Dermis blood vessel endothelial cell (primary cell): ENCODE measurements at regions not wholly inside any gene's neighbourhood (a gene's known extent, or its start where the extent isn't known, plus 50 kb on each side); places are given as distances from the start of the nearest gene placed in this dataset.

ENCODE experiments used
- DNase-seq: peaks from one replicate; pipeline ENCODE4 v3.0.0; 2010

DNA sequence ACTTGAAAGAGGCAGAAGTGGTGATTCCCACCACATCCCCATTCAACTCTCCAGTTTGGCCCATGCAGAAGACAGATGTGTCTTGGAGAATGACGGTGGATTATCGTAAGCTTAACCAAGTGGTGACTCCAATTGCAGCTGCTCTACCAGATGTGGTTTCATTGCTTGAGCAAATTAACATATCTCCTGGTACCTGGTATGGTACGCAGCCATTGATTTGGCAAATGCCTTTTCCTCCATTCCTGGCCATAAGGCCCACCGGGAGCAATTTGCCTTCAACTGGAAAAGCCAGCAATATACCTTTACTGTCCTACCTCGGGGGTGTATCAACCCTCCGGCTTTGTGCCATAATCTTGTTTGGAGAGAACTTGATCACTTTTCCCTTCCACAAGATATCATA lies 411.5 kb upstream of the SMIM21 start:
- DNase-seq = no peak

- no peak for DNase-seq
These were observed 409.8 kb upstream of the SMIM21 start for GRCh38 chr18:75837316-75837715.

- DNase-seq = no peak
These were observed 409.0 kb upstream of the SMIM21 start for GRCh38 chr18:75836516-75836915.

DNA sequence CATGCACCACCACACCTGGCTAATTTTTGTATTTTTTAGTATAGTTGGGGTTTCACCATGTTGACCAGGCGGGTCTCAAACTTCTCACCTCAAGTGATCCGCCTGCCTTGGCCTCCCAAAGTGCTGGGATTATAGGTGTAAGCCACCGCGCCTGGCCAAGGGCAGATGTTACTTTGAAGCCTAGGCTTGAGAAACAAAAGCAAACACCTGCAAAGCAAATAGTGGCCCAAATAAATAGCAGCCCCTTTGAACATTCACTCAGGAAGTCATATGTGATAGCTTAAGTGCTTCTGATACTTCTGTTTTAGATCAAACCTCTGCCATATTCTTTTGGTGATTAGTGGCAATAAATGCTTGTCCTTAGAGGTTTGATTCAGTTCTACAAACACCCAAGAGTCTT lies 404.5 kb upstream of the SMIM21 start:
- DNase-seq = no peak

DNA sequence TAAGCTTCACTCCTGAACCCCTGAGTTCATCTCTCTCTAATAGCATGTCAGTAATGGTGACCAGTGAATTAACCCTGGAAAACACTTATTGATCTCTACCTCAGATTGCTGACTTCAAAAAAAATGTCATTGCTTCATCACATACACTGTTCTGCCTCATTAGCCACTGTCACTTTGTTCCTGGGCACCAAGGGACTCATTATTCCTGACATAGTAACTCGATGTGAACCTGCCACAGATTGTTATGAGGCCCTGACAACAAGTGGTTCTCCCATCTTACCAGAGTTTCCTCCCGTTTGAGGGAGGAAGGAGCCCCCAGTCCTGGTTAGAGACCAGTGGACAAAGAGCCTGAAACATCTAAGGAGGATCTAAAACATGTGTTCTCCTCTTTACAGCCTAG lies 403.3 kb upstream of the SMIM21 start:
- DNase-seq = no peak

GRCh38 chr18:75829091-75829490 lies 401.6 kb upstream of the SMIM21 start:
- DNase-seq = no peak

DNA sequence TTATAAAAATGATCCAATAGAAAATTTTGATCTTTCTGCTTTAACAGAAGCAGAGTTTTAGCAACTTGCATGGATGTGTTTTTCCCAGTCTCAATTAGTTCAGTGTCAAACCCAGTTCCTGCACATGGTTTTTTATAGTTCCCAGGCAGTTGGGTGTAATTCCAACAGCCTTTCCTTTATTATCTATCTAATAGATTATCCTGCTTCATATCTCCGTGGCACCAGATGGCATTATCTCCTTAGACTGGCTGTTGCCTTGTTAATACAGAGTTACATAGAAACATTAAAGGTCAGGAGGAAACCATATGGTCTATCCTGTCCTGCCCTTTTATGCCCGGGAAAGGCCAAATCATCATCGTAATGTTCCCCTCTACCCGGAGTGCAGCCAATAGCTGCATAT lies 400.9 kb upstream of the SMIM21 start:
- DNase-seq = no peak

- no peak for DNase-seq
These were observed 400.3 kb upstream of the SMIM21 start for GRCh38 chr18:75827751-75828287.

GRCh38 chr18:75824661-75825060 lies 397.2 kb upstream of the SMIM21 start:
- DNase-seq = no peak

GRCh38 chr18:75823471-75823870 lies 396.0 kb upstream of the SMIM21 start:
- no peak for DNase-seq

DNA sequence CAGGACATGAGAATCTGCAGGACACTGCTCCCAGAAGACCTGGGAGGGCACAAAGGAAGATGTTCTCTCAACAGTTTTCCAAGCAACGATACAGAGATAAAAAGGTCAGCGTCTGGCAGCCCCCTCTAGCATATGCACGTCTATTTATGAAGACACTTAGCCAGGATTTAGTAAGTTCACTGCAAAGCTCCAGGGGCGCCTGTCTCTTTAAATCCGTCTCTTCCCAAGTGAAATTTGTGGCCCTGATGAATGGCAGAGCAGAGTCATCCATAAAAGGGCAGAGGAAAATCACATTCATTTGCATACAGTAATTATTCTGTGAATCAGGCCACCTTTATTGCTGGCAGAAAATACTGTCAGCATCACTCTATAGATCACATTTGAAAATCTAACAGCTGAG lies 390.9 kb upstream of the SMIM21 start:
- DNase-seq = no peak

DNA sequence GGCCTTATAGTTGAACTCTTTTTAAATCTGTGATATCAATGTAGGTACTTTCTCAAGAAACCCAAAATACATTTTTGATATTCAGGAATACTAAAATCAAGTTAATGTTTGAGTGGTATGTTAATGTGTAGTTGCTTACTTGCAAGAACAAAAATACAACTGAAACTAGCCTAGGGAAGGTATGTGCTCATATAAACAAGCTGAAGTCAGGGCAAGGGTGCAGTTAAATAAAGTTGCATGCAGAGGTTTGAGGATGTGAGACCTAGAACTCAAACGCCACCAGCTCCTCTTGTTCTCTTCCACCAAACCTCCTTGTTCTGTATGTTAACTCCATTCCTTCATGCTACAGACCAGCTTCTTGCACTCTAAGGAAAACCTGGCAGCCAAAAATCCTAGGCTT lies 388.3 kb upstream of the SMIM21 start:
- no peak for DNase-seq

GRCh38 chr18:75812761-75813160 lies 385.3 kb upstream of the SMIM21 start:
- no peak for DNase-seq

DNA sequence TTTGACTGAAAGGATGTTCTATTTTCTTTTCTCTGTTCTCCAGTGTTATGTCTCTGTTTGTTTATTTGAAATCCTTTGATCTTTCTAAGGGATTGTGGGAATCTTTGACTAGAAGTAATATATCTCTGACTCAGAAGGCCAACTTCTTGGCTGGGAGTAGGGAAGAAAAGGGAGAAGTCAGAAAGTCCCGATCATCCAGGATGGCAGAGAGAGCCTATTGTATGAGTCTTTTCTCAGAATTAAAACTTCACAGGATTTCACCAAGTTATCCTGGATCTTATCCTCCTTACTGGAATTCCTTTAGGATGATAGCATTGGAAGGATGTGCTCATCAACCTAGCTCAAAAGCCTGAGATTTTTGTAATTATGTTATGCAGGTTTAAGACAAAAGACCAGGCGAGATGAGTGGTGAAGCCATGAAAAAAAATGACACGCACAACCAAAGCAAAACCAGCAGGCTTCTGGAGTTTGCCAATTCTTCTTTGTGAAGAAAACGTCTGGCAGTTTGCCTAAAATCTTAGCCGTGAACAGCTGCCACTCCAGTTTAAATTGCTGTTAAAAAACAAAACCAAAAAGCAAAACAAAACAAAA lies 383.6 kb upstream of the SMIM21 start:
- DNase-seq = no peak

- DNase-seq = no peak
These were observed 383.0 kb upstream of the SMIM21 start for GRCh38 chr18:75810516-75810915.

DNA sequence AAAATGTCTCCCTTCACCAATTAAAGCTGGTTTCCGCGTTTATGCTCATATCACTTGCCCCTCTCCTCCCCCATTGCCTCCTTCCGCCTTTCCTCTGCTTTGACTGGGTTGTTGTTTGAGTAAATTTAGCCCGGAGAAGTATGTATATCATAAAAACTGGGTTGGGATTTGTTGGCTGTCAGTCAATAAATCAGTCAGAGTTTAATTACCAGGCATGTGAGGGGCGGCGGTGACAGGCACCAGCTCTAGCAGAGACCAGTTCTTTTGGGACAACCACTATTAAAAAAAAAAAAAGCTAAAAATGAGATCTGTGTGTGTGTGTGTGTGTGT lies 382.4 kb upstream of the SMIM21 start:
- no peak for DNase-seq

- DNase-seq = no peak
These were observed 381.8 kb upstream of the SMIM21 start for GRCh38 chr18:75809151-75809925.

DNA sequence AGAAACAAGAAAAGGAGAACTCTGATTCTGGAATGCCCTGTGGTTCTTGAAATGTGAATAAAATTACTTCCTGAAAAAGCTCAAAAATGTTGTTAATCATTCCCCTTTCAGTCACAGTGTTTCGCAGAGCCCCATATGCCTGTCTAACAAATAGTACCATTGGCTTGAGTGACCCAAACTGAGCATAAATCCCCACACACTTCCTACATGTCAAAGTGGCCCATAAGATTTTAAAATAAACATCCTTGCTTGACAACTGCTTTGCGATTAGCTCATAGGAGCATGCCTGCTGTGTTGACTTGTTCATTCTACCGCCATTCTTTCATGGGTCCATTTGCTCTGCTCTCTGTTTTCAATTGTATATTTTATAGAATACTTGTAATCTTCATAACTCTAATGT lies 377.8 kb upstream of the SMIM21 start:
- DNase-seq = no peak

DNA sequence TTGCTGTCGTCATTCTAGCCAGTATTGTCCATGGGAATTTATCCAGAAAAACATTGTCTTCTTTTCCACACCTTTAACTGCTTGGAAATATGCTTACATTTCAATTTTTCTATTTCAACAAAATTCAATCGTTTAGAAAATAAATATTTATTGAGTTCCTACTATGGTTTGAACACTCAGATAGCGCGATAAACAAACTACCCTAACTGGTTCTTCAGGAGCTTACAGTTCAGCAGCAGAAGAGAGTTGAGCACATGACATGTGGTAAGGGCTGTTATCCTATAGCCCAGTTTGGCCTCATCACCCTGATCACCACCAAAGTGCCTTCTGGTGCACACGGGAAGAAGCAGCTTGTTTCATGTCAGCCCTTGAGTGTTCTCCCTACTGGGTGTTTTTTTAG lies 375.2 kb upstream of the SMIM21 start:
- DNase-seq = no peak

GRCh38 chr18:75801178-75801577 lies 373.7 kb upstream of the SMIM21 start:
- no peak for DNase-seq

GRCh38 chr18:75800331-75800648 lies 372.8 kb upstream of the SMIM21 start:
- DNase-seq = no peak

DNA sequence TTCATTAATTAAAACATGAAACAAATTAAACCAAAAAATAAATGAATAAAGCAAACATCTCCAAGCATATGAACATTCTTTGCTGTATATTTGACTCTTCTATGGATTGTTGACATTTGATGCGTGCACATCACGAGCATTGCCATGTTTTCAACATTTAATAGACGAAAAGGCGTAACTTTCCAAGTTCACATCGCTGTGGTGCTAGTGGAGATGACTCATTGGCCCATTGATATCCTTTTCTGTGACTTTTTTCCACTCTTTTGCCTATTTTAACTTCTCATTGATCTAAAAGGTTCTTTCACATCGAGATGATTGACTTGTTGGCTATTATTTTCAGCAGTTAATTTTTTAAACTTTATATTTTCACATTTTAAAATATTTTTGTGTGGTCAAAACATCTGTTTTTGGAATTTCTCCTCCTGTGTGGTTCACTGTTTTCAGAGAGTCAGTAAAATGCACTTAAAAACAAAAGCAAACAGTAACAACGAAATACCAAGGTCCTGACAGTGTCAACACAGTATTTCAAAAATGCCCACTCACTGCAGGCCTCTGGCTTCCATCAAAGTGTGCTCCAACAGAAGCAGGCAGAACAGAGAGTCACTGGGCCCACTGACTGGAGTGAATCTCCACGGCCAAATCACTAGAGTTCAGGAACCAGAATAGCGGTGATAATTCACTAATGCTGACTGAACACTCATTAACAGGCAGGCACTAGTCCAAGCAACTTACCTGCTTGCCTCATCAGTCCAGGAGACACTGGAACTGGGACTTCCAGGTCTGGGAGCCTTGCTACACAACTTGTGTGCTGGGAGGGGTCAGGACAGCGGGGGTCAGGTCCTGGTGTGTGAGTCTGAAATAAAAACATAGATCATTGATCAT lies 372.2 kb upstream of the SMIM21 start:
- no peak for DNase-seq

DNA sequence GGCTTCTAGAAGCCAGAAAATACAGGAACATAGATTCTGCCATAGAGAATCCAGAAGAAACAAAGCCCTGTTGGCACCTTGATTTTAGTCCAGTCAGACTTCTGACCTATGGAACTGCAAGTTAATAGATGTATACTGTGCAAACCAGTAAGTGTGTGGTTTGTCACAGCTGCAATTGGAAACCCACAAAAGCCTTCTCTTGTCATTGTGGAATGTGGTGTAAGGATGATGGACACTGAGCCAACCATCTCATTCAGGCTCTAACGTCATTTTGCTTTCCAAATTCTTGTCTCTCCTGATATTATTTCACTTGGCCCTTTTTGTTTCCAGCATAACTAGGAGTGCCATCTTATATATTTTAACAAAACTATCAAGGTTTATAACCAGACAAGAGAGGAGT lies 369.5 kb upstream of the SMIM21 start:
- DNase-seq = no peak

DNA sequence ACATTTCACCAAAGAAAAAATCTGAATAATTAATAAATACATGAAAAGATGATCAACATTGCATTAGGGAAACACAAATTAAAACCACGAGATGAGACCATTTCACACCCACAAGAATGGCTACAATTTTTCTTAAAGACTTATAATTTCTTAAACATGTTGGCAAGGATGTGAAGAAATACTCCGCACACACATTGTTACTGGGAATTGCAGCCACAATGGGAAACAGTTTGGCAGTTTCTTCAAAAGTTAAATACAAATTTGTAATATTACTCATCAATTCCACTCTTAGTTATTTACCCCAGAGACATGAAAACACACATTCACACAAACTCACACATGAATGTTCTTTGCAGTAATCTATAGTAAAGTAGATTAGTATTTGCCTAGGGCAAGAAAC lies 363.3 kb upstream of the SMIM21 start:
- DNase-seq = no peak
